DMS 273 (cell line): ENCODE measurements at regions not wholly inside any gene's neighbourhood (a gene's known extent, or its start where the extent isn't known, plus 50 kb on each side); places are given as distances from the start of the nearest gene placed in this dataset.

ENCODE experiments used
- DNase-seq: peaks from one replicate; lab custom pipeline; 2025; ENCODE audit not compliant: unreplicated experiment; lab: John Stamatoyannopoulos, UW

DNA sequence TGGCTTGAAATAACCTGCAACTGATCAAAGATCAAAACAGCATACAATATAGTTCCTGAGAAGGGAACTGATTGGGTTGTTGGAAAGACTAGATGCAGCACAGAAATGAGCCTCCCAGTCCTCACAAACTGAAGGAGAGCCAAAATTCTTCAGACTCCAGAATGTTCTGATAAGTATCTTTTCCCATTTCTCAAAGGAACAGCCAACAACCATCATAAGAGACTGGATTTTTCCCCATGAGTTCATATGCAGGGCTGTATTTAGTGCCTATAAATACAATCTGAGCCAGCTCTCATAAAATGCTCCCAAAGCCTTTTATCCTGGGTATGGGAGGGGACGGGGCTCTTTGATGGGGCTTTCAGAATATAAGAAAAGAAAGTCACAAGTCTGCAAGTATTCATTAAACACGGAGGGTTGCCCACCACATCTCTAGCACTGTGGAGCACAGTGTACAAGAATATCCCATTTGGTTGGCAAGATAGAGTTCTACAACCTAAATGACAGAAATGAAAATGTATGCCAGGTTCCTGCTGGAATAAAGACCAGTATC is 50.7 kb upstream of the LYVE1 start:
- no peak for DNase-seq

DNA sequence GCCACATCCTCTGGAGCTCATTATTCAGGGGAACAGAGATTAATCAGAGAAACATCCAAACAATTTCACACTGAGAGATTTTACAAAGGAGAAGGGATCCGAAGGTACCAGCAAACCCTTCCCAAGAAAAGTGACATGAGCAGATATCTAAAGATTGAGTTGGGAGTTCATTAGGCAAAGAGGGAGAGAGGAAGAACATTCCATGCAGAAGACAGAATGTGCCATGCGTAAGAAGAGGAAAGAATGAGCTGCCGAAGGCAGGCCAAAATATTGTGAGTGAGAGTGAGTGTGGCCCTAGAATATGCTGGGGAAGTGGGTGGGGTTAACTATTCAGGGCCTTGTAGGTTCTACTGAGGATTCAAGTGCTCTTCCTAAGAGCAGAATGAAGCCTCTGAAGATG is 50.0 kb upstream of the LYVE1 start:
- no peak for DNase-seq
